Neutrophil (primary cell): ENCODE measurements at regions not wholly inside any gene's neighbourhood (a gene's known extent, or its start where the extent isn't known, plus 50 kb on each side); places are given as distances from the start of the nearest gene placed in this dataset.

Source experiments
- H3K27ac ChIP-seq: fragments of 200-600 bp; sonication (generic); 2 replicates; pipeline ENCODE4 v1.5.1; 2016; ENCODE audit warnings: mild to moderate bottlenecking, moderate library complexity
- H3K27me3 ChIP-seq: fragments of 200-600 bp; sonication (generic); 2 replicates; pipeline ENCODE4 v1.6.0; 2016; ENCODE audit warnings: mild to moderate bottlenecking
- H3K36me3 ChIP-seq: fragments of 200-600 bp; sonication (generic); 2 replicates; pipeline ENCODE4 v1.5.1; 2017
- H3K4me1 ChIP-seq, 2 experiments: fragments of 200-600 bp in 1 of 2; sonication (generic) in 1 of 2; 1 replicate in 1 of 2; 2 replicates in 1 of 2; pipeline versions ENCODE4 v1.5.1 to v1.6.1; 2013 to 2016; ENCODE audit warnings: low read depth in 1 of 2, low read length in 1 of 2, mild to moderate bottlenecking in 1 of 2, moderate library complexity in 1 of 2; ENCODE audit not compliant: control insufficient read depth in 1 of 2, insufficient read depth in 1 of 2
- H3K4me3 ChIP-seq, 2 experiments: fragments of 200-600 bp in 1 of 2; sonication (generic) in 1 of 2; 1 replicate in 1 of 2; 2 replicates in 1 of 2; pipeline ENCODE4 v1.5.1; 2013 to 2016; ENCODE audit warnings: low read depth in 1 of 2, low read length in 1 of 2, mild to moderate bottlenecking in 1 of 2, moderate library complexity in 1 of 2
- H3K9me3 ChIP-seq: fragments of 200-600 bp; sonication (generic); 2 replicates; pipeline ENCODE4 v1.5.1; 2016
- CTCF ChIP-seq: fragments of 200-600 bp; sonication (generic); IDR thresholded peaks from 2 replicates; pipeline ENCODE4 v1.5.1; 2016; ENCODE audit warnings: antibody characterized with exemption

- Histone ChIP-seq H3K27me3 (no peaks in the 10 kb centered on the region), H3K9me3 (no peaks in the 10 kb centered on the region), H3K4me3 (no peak overlapping the region), H3K27ac (no peak overlapping the region), H3K4me1 (no peaks in the 10 kb centered on the region), H3K36me3 (no peaks in the 10 kb centered on the region)
- TF ChIP-seq CTCF, result no peak
Observed at GRCh38 chr3:95167748-95168147, 1104.9 kb downstream of the NSUN3 start.

GRCh38 chr3:95168526-95168925 lies 1105.7 kb downstream of the NSUN3 start:
- no peak overlapping the region for H3K27ac ChIP-seq
- no peak for TF ChIP-seq CTCF
- H3K9me3 ChIP-seq, result no peaks in the 10 kb centered on the region
- H3K4me1 ChIP-seq, result no peaks in the 10 kb centered on the region
- H3K4me3 ChIP-seq, result no peak overlapping the region
- no peaks in the 10 kb centered on the region for H3K36me3 ChIP-seq
- no peaks in the 10 kb centered on the region for H3K27me3 ChIP-seq

- Histone ChIP-seq H3K27ac (no peak overlapping the region), H3K9me3 (no peaks in the 10 kb centered on the region), H3K4me1 (no peaks in the 10 kb centered on the region), H3K36me3 (no peaks in the 10 kb centered on the region), H3K4me3 (no peak overlapping the region), H3K27me3 (no peaks in the 10 kb centered on the region)
- no peak for TF ChIP-seq CTCF
Observed at GRCh38 chr3:95172164-95172943, 1109.5 kb downstream of the NSUN3 start.

GRCh38 chr3:95177096-95177495 lies 1114.2 kb downstream of the NSUN3 start:
- Histone ChIP-seq H3K4me3 (no peak overlapping the region), H3K4me1 (no peaks in the 10 kb centered on the region), H3K9me3 (no peaks in the 10 kb centered on the region), H3K36me3 (no peaks in the 10 kb centered on the region), H3K27me3 (no peaks in the 10 kb centered on the region), H3K27ac (no peak overlapping the region)
- no peak for TF ChIP-seq CTCF

GRCh38 chr3:95184038-95184437 lies 1121.2 kb downstream of the NSUN3 start:
- H3K9me3 ChIP-seq, result no peaks in the 10 kb centered on the region
- no peak overlapping the region for H3K27ac ChIP-seq
- no peak overlapping the region for H3K4me3 ChIP-seq
- TF ChIP-seq CTCF, result no peak
- H3K36me3 ChIP-seq, result no peaks in the 10 kb centered on the region
- H3K4me1 ChIP-seq, result no peaks in the 10 kb centered on the region
- no peaks in the 10 kb centered on the region for H3K27me3 ChIP-seq
